Ovary (tissue), 3 donors: ENCODE measurements at regions not wholly inside any gene's neighbourhood (a gene's known extent, or its start where the extent isn't known, plus 50 kb on each side); places are given as distances from the start of the nearest gene placed in this dataset.

ENCODE experiments used
- POLR2A ChIP-seq: fragments of 450-650 bp; IDR thresholded peaks from one replicate; pipeline ENCODE4 v1.6.1; 2017; ENCODE audit warnings: antibody characterized with exemption, mild to moderate bottlenecking, moderate library complexity
- TF ChIP-seq, protein P1 (sequence below), 3 donors: fragments of 450-650 bp in 2 of 3; fragments of 200-600 bp in 1 of 3; IDR thresholded peaks; one replicate each; pipeline versions ENCODE4 v1.5.1 to v1.8.0; 2016 to 2022; ENCODE audit warnings: antibody characterized with exemption in 3 of 3, mild to moderate bottlenecking in 1 of 3
- donor health status: DM: no; HTN: no; CAD: no.

GRCh38 chr2:8255448-8255800 lies 426.4 kb upstream of the ID2 start:
- TF ChIP-seq, protein P1, sequence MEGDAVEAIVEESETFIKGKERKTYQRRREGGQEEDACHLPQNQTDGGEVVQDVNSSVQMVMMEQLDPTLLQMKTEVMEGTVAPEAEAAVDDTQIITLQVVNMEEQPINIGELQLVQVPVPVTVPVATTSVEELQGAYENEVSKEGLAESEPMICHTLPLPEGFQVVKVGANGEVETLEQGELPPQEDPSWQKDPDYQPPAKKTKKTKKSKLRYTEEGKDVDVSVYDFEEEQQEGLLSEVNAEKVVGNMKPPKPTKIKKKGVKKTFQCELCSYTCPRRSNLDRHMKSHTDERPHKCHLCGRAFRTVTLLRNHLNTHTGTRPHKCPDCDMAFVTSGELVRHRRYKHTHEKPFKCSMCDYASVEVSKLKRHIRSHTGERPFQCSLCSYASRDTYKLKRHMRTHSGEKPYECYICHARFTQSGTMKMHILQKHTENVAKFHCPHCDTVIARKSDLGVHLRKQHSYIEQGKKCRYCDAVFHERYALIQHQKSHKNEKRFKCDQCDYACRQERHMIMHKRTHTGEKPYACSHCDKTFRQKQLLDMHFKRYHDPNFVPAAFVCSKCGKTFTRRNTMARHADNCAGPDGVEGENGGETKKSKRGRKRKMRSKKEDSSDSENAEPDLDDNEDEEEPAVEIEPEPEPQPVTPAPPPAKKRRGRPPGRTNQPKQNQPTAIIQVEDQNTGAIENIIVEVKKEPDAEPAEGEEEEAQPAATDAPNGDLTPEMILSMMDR (IDR thresholded peaks at IDR 0.05): no peak
- TF ChIP-seq POLR2A: no peak
